PC-9 (cell line): ENCODE measurements at regions not wholly inside any gene's neighbourhood (a gene's known extent, or its start where the extent isn't known, plus 50 kb on each side); places are given as distances from the start of the nearest gene placed in this dataset.

Source experiments
- BruUV-seq: library from RNA; stranded (reverse); fragments of 400-500 nt; replicated peaks from 2 replicates; lab custom pipeline; 2021; lab: Mats Ljungman, UMichigan
- CTCF ChIA-PET: fragments of 300-600 bp; sonication (Branson Sonifier 250); formaldehyde crosslinking; loops from one replicate; lab custom pipeline; 2022; ENCODE audit warnings: antibody characterized with exemption; lab: Charles Lee
- POLR2A ChIA-PET: fragments of 300-600 bp; sonication (Branson Sonifier 250); formaldehyde crosslinking; loops from one replicate; lab custom pipeline; 2022; ENCODE audit warnings: antibody characterized with exemption; ENCODE audit not compliant: unreplicated experiment; lab: Charles Lee
- DNase-seq, 2 experiments: peaks; one replicate each; pipeline versions ENCODE4 v3.0.0 to v3.0.0-alpha.2; 2015 to 2022; ENCODE audit warnings: mixed read lengths in 1 of 2
- H2AFZ ChIP-seq: fragments of 200-600 bp; sonication (generic); 2 replicates; pipeline ENCODE4 v1.8.1; 2017; ENCODE audit warnings: antibody characterized with exemption
- H3F3A ChIP-seq: fragments of 200-600 bp; sonication (generic); 2 replicates; pipeline ENCODE4 v1.8.1; 2017; ENCODE audit warnings: antibody characterized with exemption, mild to moderate bottlenecking, low read depth; ENCODE audit not compliant: insufficient read depth
- H3K27ac ChIP-seq: fragments of 200-600 bp; sonication (generic); 2 replicates; pipeline ENCODE4 v1.6.1; 2016; ENCODE audit warnings: mixed run types
- H3K27me3 ChIP-seq: fragments of 200-600 bp; sonication (generic); 2 replicates; pipeline ENCODE4 v1.6.1; 2016; ENCODE audit warnings: low read depth, mixed run types; ENCODE audit not compliant: insufficient read depth
- H3K36me3 ChIP-seq: fragments of 200-600 bp; sonication (generic); 2 replicates; pipeline ENCODE4 v1.6.1; 2016; ENCODE audit warnings: low read depth, mixed run types
- H3K4me1 ChIP-seq: fragments of 200-600 bp; sonication (generic); replicated peaks from 2 replicates; pipeline ENCODE4 v1.6.1; 2016; ENCODE audit warnings: mixed run types; ENCODE audit not compliant: insufficient read depth
- H3K4me2 ChIP-seq: fragments of 200-600 bp; sonication (generic); 2 replicates; pipeline ENCODE4 v1.6.1; 2017; ENCODE audit warnings: mixed run types
- H3K4me3 ChIP-seq: fragments of 200-600 bp; sonication (generic); 2 replicates; pipeline ENCODE4 v1.6.1; 2016; ENCODE audit warnings: mixed run types
- H3K79me2 ChIP-seq: fragments of 200-600 bp; sonication (generic); 2 replicates; pipeline ENCODE4 v1.6.1; 2017; ENCODE audit warnings: low read depth, mixed run types
- H3K9me2 ChIP-seq: fragments of 200-600 bp; sonication (generic); 2 replicates; pipeline ENCODE4 v1.8.1; 2017; ENCODE audit warnings: mild to moderate bottlenecking; ENCODE audit not compliant: insufficient read depth
- H3K9me3 ChIP-seq: fragments of 200-600 bp; sonication (generic); 2 replicates; pipeline ENCODE4 v1.8.1; 2016; ENCODE audit warnings: low read depth; ENCODE audit not compliant: insufficient read depth
- H4K20me1 ChIP-seq: fragments of 200-600 bp; sonication (generic); 2 replicates; pipeline ENCODE4 v1.8.1; 2017; ENCODE audit not compliant: insufficient read depth
- EZH2 ChIP-seq: fragments of 200-600 bp; sonication (generic); IDR thresholded peaks from 2 replicates; pipeline ENCODE4 v1.8.0; 2017; ENCODE audit warnings: antibody characterized with exemption, low read depth
- intact Hi-C: fragments of 100-400 bp; cut with micrococcal nuclease; formaldehyde crosslinking; loops from one replicate; pipeline ENCODE4 v1.10.0; 2022; ENCODE audit not compliant: unreplicated experiment
- TF ChIP-seq, protein P1 (sequence below): fragments of 200-600 bp; sonication (generic); conservative IDR thresholded peaks from 2 replicates; pipeline ENCODE4 v1.6.1; 2017; ENCODE audit warnings: mixed run types, antibody characterized with exemption, mild to moderate bottlenecking, moderate library complexity

DNA sequence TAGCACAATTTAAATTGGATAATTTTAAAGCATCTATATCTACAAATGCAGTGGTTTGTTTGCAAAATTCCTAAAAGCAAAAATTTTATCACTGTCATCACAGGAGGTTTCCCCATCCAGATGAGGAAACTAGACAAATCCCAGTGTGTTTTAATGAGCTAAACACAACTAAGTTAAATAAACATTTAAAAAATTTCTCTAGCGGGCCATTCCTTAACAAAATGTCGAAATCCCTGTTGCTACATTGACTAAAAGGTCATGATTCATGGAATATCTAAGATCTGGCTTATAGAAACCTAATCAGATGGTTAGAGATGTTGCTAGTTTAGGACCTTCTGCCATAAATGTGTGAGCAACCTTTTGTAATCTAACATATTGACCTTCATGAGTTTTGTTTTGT is 107.3 kb upstream of the BDNF start:
- no peak overlapping the region for H3K4me3 ChIP-seq
- H3K27ac ChIP-seq = no peak overlapping the region
- CTCF ChIA-PET = no interaction called here
- TF ChIP-seq, protein P1, sequence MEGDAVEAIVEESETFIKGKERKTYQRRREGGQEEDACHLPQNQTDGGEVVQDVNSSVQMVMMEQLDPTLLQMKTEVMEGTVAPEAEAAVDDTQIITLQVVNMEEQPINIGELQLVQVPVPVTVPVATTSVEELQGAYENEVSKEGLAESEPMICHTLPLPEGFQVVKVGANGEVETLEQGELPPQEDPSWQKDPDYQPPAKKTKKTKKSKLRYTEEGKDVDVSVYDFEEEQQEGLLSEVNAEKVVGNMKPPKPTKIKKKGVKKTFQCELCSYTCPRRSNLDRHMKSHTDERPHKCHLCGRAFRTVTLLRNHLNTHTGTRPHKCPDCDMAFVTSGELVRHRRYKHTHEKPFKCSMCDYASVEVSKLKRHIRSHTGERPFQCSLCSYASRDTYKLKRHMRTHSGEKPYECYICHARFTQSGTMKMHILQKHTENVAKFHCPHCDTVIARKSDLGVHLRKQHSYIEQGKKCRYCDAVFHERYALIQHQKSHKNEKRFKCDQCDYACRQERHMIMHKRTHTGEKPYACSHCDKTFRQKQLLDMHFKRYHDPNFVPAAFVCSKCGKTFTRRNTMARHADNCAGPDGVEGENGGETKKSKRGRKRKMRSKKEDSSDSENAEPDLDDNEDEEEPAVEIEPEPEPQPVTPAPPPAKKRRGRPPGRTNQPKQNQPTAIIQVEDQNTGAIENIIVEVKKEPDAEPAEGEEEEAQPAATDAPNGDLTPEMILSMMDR = no peak
- TF ChIP-seq EZH2 = no peak
- no peaks in the 10 kb centered on the region; the same call in 1 of the 2 replicates for H3K9me2 ChIP-seq
- H3K4me1 ChIP-seq = no peaks in the 10 kb centered on the region
- DNase-seq = peak in 1 of 2 experiments; percentile 45
- no peaks in the 10 kb centered on the region for H3K9me3 ChIP-seq
- no peaks in the 10 kb centered on the region for H3K36me3 ChIP-seq
- intact Hi-C loops = no loop called here
- H3K79me2 ChIP-seq = no peaks in the 10 kb centered on the region
- no TSS peak for BruUV-seq
- H4K20me1 ChIP-seq = no peaks in the 10 kb centered on the region
- POLR2A ChIA-PET = no interaction called here
- no peaks in the 10 kb centered on the region for H3K27me3 ChIP-seq
- H3K4me2 ChIP-seq = no peak overlapping the region
- peak overlapping the region; percentile 55; the same call in 1 of the 2 replicates for H2AFZ ChIP-seq
- H3F3A ChIP-seq = no peaks in the 10 kb centered on the region

DNA sequence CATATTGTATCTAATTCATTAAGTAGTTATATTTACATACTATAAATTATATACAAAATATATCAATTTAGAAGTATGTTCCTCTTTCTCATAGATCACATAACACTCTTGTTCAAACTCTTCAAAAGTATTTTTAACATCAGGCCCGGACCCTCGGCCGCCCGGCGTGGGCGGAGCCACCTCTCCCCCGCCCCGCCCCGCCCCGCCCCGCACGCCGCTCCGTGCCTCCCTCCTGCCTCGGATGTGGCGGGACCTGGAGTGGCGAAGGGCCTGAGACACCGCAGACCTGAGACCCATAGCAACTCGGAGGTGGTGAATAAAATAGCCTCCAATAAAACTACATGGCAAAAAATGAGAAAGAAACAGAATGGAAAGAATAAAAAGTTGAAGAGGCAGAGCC is 105.9 kb upstream of the BDNF start:
- Histone ChIP-seq H4K20me1 (no peaks in the 10 kb centered on the region), H3K27ac (no peak overlapping the region), H3K27me3 (no peaks in the 10 kb centered on the region), H3K9me3 (no peaks in the 10 kb centered on the region), H3K36me3 (no peaks in the 10 kb centered on the region), H3K4me1 (no peaks in the 10 kb centered on the region), H2AFZ (no peak overlapping the region), H3K4me3 (no peak overlapping the region), H3K79me2 (no peaks in the 10 kb centered on the region), H3F3A (no peaks in the 10 kb centered on the region), H3K9me2 (no peaks in the 10 kb centered on the region), H3K4me2 (no peak overlapping the region)
- TF ChIP-seq EZH2 = no peak
- TF ChIP-seq, protein P1 = no peak
- POLR2A ChIA-PET = no interaction called here
- DNase-seq = no peak
- CTCF ChIA-PET = no interaction called here
- intact Hi-C loops = no loop called here
- BruUV-seq = no TSS peak

DNA sequence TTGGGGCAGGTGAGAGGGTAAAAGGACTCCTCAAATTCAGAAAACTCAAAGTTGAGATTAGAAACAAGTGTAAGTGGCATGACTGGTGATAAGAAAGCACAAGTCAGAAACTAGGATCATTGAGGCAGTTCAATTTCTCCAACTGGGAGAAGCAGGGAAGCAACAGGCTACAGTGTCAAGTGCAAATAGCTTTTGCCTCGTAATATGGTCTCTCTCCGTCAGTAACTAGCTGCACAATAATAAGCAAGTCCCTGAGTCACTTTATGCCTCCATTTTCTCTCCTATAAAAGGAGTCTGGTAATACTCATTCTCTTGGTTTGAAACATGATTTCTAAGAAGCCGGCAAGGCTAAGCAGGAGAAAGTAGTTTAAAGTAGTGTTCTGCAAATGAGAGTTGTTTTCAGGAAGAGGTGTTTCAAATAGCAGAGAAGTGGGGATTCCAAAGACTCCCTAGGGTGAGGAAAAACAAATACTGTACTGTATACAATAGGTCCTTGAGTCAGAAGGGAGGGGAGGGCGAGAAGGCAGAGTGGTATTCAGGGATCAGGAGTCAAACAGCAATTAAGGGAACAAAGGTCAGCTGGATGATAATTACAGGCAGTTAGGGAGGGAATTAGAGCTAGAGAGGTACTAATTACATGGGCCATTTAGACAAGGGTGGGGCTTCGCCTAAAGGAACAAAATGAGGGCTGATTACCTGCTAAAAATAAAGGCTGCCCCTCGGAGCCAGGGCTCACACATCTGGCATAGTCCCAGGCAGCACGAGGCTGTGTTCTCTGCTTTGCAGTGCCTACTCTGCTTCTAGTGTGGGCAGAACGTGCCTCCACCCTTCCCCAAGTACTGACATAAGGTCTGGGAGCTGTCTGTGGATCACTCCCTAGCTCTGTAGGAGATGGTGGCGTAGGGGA is 96.0 kb upstream of the BDNF start:
- H3K36me3 ChIP-seq = no peaks in the 10 kb centered on the region
- peak overlapping the region; percentile 43 for H3K4me2 ChIP-seq
- H3K4me3 ChIP-seq = no peak overlapping the region
- DNase-seq = no peak
- no peaks in the 10 kb centered on the region for H4K20me1 ChIP-seq
- H3K9me3 ChIP-seq = peaks cover 10% of the 10 kb centered on the region
- no TSS peak for BruUV-seq
- H3K27ac ChIP-seq = no peak overlapping the region
- intact Hi-C loops = no loop called here
- TF ChIP-seq, protein P1 = no peak
- no peak for TF ChIP-seq EZH2
- H3K4me1 ChIP-seq = peaks cover 16% of the 10 kb centered on the region
- ChIA-PET CTCF (no interaction called here), POLR2A (interaction anchor here (0.6 kb wide), 1 partner anchor 138 kb away, joined by 4 read pairs; no protein-coding TSS in a partner anchor)
- no peaks in the 10 kb centered on the region for H3K79me2 ChIP-seq
- H3K9me2 ChIP-seq = no peaks in the 10 kb centered on the region
- H2AFZ ChIP-seq = peak overlapping the region; percentile 66
- no peaks in the 10 kb centered on the region for H3F3A ChIP-seq
- H3K27me3 ChIP-seq = no peaks in the 10 kb centered on the region
